A673 (cell line): ENCODE measurements at regions not wholly inside any gene's neighbourhood (a gene's known extent, or its start where the extent isn't known, plus 50 kb on each side); places are given as distances from the start of the nearest gene placed in this dataset.

Experiments used
- EZH2 ChIP-seq: fragments of 200-600 bp; sonication (generic); IDR thresholded peaks from 2 replicates; pipeline ENCODE4 v1.6.1; 2017; ENCODE audit warnings: borderline replicate concordance, low read depth, mild to moderate bottlenecking, mixed read lengths, antibody characterized with exemption, low read length; ENCODE audit not compliant: poor library complexity, severe bottlenecking
- TF ChIP-seq, protein P1 (sequence below): fragments of 300-800, 200-600 bp; sonication (generic); conservative IDR thresholded peaks from 2 replicates; pipeline ENCODE4 v1.5.1; 2017; ENCODE audit warnings: low read depth, mild to moderate bottlenecking, antibody characterized with exemption, low read length, moderate library complexity, mixed read lengths

DNA sequence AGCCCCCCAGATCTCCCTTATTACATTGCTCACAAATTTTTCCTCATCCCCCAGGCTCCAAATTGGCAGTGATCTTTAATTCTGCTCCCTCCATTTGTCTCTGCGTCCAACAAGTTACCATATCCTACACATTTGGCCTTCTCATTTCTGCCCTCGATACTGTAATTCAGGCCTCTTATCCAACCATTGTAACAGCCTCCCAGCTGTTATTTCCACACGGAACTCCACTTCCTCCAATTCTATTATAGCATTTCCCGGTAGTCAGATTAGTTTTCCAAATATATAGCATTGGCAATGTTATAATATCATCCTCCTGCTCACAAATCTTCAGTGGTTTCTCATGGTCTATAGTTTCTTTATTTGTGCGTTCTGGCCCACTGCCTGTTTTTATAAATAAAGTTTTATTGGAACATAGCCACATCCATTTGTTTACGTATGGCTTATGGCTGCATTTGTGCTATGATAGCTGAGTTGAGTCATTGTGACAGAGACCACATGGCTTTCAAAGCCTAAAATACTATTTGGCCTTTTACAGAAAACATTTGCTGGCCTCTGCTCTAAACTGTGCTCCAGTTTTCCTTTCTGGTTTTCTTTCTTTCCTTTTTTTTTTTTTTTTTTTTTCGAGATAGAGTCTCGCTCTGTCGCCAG, 126.5 kb upstream of the ZNF438 start:
- TF ChIP-seq, protein P1, sequence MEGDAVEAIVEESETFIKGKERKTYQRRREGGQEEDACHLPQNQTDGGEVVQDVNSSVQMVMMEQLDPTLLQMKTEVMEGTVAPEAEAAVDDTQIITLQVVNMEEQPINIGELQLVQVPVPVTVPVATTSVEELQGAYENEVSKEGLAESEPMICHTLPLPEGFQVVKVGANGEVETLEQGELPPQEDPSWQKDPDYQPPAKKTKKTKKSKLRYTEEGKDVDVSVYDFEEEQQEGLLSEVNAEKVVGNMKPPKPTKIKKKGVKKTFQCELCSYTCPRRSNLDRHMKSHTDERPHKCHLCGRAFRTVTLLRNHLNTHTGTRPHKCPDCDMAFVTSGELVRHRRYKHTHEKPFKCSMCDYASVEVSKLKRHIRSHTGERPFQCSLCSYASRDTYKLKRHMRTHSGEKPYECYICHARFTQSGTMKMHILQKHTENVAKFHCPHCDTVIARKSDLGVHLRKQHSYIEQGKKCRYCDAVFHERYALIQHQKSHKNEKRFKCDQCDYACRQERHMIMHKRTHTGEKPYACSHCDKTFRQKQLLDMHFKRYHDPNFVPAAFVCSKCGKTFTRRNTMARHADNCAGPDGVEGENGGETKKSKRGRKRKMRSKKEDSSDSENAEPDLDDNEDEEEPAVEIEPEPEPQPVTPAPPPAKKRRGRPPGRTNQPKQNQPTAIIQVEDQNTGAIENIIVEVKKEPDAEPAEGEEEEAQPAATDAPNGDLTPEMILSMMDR = no peak
- no peak for TF ChIP-seq EZH2
